Lower lobe of right lung (tissue), 2 donors: ENCODE measurements at regions not wholly inside any gene's neighbourhood (a gene's known extent, or its start where the extent isn't known, plus 50 kb on each side); places are given as distances from the start of the nearest gene placed in this dataset.
A peak's percentile ranks its signal among the peaks of the same experiment; 100 is the strongest.

Experiments used
- ATAC-seq, 2 donors: fragments of 200-7000 bp; cut with Tn5 transposase; one replicate each; pipeline ENCODE4 v1.9.1; 2020 to 2022; ENCODE audit warnings: mild to moderate bottlenecking in 2 of 2, moderate library complexity in 2 of 2
- DNase-seq: peaks from one replicate; pipeline ENCODE4 v3.0.0-alpha.2; 2020
- H3K27ac ChIP-seq: fragments of 200-600 bp; one replicate; pipeline ENCODE4 v1.8.0; 2022
- H3K27me3 ChIP-seq: fragments of 200-600 bp; one replicate; pipeline ENCODE4 v1.8.0; 2022; ENCODE audit warnings: low read depth
- H3K36me3 ChIP-seq: fragments of 200-600 bp; one replicate; pipeline ENCODE4 v1.8.0; 2022; ENCODE audit warnings: mild to moderate bottlenecking
- H3K4me1 ChIP-seq: fragments of 200-600 bp; one replicate; pipeline ENCODE4 v1.8.0; 2022
- H3K4me3 ChIP-seq: fragments of 200-600 bp; one replicate; pipeline ENCODE4 v1.8.0; 2022; ENCODE audit warnings: mild to moderate bottlenecking
- H3K9me3 ChIP-seq: fragments of 200-600 bp; one replicate; pipeline ENCODE4 v1.8.0; 2022
- intact Hi-C: fragments of 100-400 bp; cut with DNase I; formaldehyde crosslinking; loops from one replicate; pipeline ENCODE4 v1.11.0; 2022
- TF ChIP-seq, protein P1 (sequence below): fragments of 200-600 bp; IDR thresholded peaks from one replicate; pipeline ENCODE4 v1.8.0; 2022; ENCODE audit warnings: antibody characterized with exemption, mild to moderate bottlenecking
- donor health status: DM: no; HTN: yes; CAD: no; lungs with severe emphysema.

DNA sequence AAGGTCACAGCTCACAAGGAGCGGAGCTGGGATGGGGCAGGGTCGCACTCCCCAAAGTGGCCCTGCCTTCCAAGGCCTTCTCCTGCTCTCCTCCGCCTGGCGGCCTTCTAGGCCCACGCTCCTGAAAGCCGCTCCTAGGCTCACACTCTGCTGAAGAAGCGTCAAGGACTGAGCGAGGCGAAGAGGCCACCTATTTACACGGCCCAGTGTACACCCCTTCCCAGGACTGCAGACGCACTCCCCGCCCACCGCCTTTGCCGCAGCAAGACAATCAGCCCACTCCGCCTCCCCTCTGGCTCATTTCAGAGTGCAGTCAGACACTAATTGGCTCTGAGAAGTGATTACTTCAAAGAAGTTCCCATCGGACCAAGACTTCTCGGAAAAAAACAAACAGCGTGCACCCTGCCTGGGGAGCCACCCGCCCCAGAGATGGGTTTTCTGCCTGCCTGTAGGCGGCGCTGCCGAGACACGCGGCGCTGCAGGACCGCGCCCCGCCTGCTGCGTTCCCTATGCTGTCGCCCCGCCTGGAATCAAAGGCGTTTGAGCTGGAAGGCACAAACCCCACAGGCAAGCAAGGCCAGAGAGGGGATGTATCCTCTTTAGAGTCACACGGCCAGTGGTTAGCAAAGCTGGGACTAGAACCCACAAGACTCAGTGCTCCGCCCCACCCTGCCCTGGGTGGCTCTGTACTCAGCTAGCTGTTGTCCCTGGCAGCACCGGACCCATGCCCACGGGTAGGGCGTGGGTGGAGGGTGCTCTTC is 414.8 kb downstream of the BUD13 start:
- Histone ChIP-seq H3K9me3 (no peaks in the 10 kb centered on the region), H3K4me3 (no peak overlapping the region), H3K27me3 (peaks cover 11% of the 10 kb centered on the region), H3K36me3 (no peaks in the 10 kb centered on the region), H3K4me1 (peaks cover 19% of the 10 kb centered on the region), H3K27ac (no peak overlapping the region)
- TF ChIP-seq, protein P1, sequence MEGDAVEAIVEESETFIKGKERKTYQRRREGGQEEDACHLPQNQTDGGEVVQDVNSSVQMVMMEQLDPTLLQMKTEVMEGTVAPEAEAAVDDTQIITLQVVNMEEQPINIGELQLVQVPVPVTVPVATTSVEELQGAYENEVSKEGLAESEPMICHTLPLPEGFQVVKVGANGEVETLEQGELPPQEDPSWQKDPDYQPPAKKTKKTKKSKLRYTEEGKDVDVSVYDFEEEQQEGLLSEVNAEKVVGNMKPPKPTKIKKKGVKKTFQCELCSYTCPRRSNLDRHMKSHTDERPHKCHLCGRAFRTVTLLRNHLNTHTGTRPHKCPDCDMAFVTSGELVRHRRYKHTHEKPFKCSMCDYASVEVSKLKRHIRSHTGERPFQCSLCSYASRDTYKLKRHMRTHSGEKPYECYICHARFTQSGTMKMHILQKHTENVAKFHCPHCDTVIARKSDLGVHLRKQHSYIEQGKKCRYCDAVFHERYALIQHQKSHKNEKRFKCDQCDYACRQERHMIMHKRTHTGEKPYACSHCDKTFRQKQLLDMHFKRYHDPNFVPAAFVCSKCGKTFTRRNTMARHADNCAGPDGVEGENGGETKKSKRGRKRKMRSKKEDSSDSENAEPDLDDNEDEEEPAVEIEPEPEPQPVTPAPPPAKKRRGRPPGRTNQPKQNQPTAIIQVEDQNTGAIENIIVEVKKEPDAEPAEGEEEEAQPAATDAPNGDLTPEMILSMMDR = peak; percentile 57
- peak; percentile 68 to 69 for ATAC-seq
- DNase-seq = peak; percentile 68
- intact Hi-C loops = no loop called here

DNA sequence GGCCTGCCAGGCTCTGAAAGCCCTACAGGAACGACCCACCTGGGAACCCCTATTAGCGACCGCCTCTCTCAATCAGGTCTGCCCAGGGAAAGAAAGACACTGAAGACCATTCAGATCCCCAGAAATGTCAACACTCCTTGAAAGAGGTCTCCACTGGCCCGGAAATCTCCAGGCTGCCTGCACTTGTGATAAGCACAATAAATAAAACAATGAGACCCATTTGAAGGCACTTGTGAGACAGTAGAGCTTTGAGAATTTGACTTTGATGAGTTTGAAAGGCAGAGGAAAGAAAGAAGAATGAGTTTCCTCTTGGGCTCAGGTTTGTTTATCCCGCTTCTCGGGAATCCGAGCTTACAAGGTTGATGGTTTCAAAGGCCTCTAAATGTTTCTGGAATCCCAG is 416.3 kb downstream of the BUD13 start:
- intact Hi-C loops = no loop called here

DNA sequence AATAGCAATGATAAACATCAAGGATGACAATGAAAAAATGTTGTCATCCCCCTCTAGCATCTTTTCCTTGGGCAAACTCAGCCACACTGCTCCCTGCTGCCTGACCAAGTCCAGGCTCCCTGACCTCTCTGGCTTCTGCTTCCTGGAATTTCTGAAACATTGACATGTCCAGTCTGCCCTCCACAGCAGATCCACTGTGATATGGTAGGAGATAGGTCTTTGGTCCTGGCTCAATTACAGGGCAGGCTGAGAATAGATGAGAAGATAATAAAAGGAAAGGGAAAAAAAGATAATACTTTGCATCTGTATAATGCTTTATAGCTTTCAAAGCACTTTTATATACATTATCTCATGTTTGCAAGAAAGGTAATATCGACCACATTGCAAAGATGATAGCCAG is 417.7 kb downstream of the BUD13 start:
- no peak overlapping the region for H3K4me3 ChIP-seq
- TF ChIP-seq, protein P1 = no peak
- intact Hi-C loops = no loop called here

More for the DNA sequence above, 416.3 kb downstream of the BUD13 start:
- DNase-seq = no peak
- TF ChIP-seq, protein P1 = no peak
- peaks cover 19% of the 10 kb centered on the region for H3K4me1 ChIP-seq
- H3K4me3 ChIP-seq = no peak overlapping the region
- H3K27ac ChIP-seq = no peak overlapping the region
- no peaks in the 10 kb centered on the region for H3K9me3 ChIP-seq
- no peak for ATAC-seq
- peaks cover 11% of the 10 kb centered on the region for H3K27me3 ChIP-seq
- no peaks in the 10 kb centered on the region for H3K36me3 ChIP-seq

DNA sequence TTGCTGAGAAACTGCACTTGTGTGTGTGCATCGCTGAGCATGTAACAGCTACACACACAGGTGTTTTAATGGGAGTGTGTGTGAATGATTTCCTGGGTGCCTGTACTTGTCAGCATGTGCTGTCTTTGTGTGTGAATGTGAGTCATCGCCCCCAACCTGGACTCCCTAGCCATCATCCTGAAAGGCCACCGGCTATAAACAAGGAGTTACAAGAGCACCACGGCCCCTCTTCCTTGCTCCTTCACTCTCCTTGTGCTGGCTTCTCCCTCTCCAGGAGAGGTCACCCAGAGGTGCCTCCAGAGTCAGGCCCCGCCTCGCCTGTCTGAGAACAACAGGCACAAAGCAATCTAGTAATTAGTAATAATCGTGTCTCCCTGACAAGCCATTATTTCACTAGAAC is 419.2 kb downstream of the BUD13 start:
- no peaks in the 10 kb centered on the region for H3K9me3 ChIP-seq
- intact Hi-C loops = no loop called here
- TF ChIP-seq, protein P1 = no peak
- DNase-seq = no peak
- H3K36me3 ChIP-seq = no peaks in the 10 kb centered on the region
- no peak overlapping the region for H3K27ac ChIP-seq
- peaks cover 12% of the 10 kb centered on the region for H3K4me1 ChIP-seq
- peaks cover 11% of the 10 kb centered on the region for H3K27me3 ChIP-seq
- ATAC-seq = no peak
- no peak overlapping the region for H3K4me3 ChIP-seq

More for the DNA sequence above, 417.7 kb downstream of the BUD13 start:
- no peak for DNase-seq
- Histone ChIP-seq H3K36me3 (no peaks in the 10 kb centered on the region), H3K9me3 (no peaks in the 10 kb centered on the region), H3K27ac (no peak overlapping the region), H3K4me1 (peaks cover 12% of the 10 kb centered on the region), H3K27me3 (peaks cover 11% of the 10 kb centered on the region)
- no peak for ATAC-seq

DNA sequence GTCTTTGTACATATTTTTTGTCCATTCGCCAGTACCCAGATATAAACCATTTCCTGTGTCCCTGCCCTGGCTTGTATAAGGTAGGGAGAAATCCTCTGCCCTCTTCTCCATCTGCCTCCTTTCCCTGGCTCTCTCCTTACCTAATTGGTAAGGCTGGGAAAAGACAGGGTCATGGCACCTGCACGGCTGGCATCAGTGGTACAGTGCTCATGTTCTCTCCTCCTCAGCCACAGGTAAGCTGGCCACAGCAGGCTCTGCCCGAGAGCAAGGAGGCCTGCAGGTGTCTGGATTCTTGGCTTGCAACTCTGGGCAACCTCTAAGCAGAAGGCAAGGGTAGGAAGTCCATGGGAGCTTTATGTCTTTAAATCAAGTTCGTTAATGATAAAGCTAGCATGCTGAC is 419.9 kb downstream of the BUD13 start:
- peaks cover 7% of the 10 kb centered on the region for H3K27me3 ChIP-seq
- H3K4me3 ChIP-seq = no peak overlapping the region
- intact Hi-C loops = no loop called here
- H3K27ac ChIP-seq = no peak overlapping the region
- ATAC-seq (no peak), DNase-seq (no peak)
- no peaks in the 10 kb centered on the region for H3K9me3 ChIP-seq
- H3K36me3 ChIP-seq = no peaks in the 10 kb centered on the region
- TF ChIP-seq, protein P1 = no peak
- peaks cover 6% of the 10 kb centered on the region for H3K4me1 ChIP-seq
